HuH-7 (cell line): ENCODE measurements at regions not wholly inside any gene's neighbourhood (a gene's known extent, or its start where the extent isn't known, plus 50 kb on each side); places are given as distances from the start of the nearest gene placed in this dataset.

Experiments used
- DNase-seq: peaks from one replicate; pipeline ENCODE4 v3.0.0; 2011; ENCODE audit warnings: low spot score

GRCh38 chr4:122555216-122555615 lies 65.7 kb downstream of the IL21 start:
- DNase-seq: no peak

GRCh38 chr4:122553432-122553831 lies 67.4 kb downstream of the IL21 start:
- no peak for DNase-seq

GRCh38 chr4:122552898-122553297 lies 68.0 kb downstream of the IL21 start:
- no peak for DNase-seq

- no peak for DNase-seq
Measured at GRCh38 chr4:122548886-122549630, 71.8 kb downstream of the IL21 start.

GRCh38 chr4:122548452-122548851 lies 72.4 kb downstream of the IL21 start:
- no peak for DNase-seq

GRCh38 chr4:122542411-122543236 lies 78.2 kb downstream of the IL21 start:
- DNase-seq: no peak

- DNase-seq: no peak
Measured at GRCh38 chr4:122541996-122542395, 78.9 kb downstream of the IL21 start.

GRCh38 chr4:122540838-122541237 lies 80.0 kb downstream of the IL21 start:
- no peak for DNase-seq

GRCh38 chr4:122539861-122540465 lies 80.9 kb downstream of the IL21 start:
- no peak for DNase-seq

GRCh38 chr4:122537388-122538135 lies 81.0 kb upstream of the IL2 start:
- DNase-seq: no peak

- no peak for DNase-seq
Measured at GRCh38 chr4:122536001-122536400, 79.5 kb upstream of the IL2 start.

- DNase-seq: no peak
Measured at GRCh38 chr4:122534776-122535175, 78.3 kb upstream of the IL2 start.

- no peak for DNase-seq
Measured at GRCh38 chr4:122533841-122534240, 77.3 kb upstream of the IL2 start.

- no peak for DNase-seq
Measured at GRCh38 chr4:122532766-122533165, 76.2 kb upstream of the IL2 start.

GRCh38 chr4:122531514-122531913 lies 75.0 kb upstream of the IL2 start:
- no peak for DNase-seq

- DNase-seq: no peak
Measured at GRCh38 chr4:122531038-122531437, 74.5 kb upstream of the IL2 start.

- DNase-seq: no peak
Measured at GRCh38 chr4:122528879-122529278, 72.4 kb upstream of the IL2 start.

- peak; percentile 3 for DNase-seq
Measured at GRCh38 chr4:122525865-122526264, 69.3 kb upstream of the IL2 start.

- no peak for DNase-seq
Measured at GRCh38 chr4:122524176-122524575, 67.7 kb upstream of the IL2 start.

- no peak for DNase-seq
Measured at GRCh38 chr4:122522944-122523343, 66.4 kb upstream of the IL2 start.

GRCh38 chr4:122517345-122517744 lies 60.8 kb upstream of the IL2 start:
- no peak for DNase-seq

- DNase-seq: no peak
Measured at GRCh38 chr4:122516376-122516775, 59.9 kb upstream of the IL2 start.
